Hematopoietic multipotent progenitor cell treated with erythropoietin and hydrocortisone succinate and interleukin-3 and kit ligand, for 17 days (in vitro differentiated cells): ENCODE measurements at regions not wholly inside any gene's neighbourhood (a gene's known extent, or its start where the extent isn't known, plus 50 kb on each side); places are given as distances from the start of the nearest gene placed in this dataset.

Experiments
- DNase-seq: peaks from one replicate; pipeline ENCODE4 v3.0.0-alpha.2; 2015; ENCODE audit warnings: low spot score

- DNase-seq, result no peak
Observed at GRCh38 chr4:19888587-19888986, 363.1 kb upstream of the SLIT2 start.

- no peak for DNase-seq
Observed at GRCh38 chr4:19883841-19884240, 367.9 kb upstream of the SLIT2 start.

GRCh38 chr4:19880206-19880605 is 371.5 kb upstream of the SLIT2 start:
- no peak for DNase-seq

GRCh38 chr4:19879330-19879729 is 372.4 kb upstream of the SLIT2 start:
- no peak for DNase-seq

- DNase-seq, result no peak
Observed at GRCh38 chr4:19857991-19858390, 393.7 kb upstream of the SLIT2 start.

- no peak for DNase-seq
Observed at GRCh38 chr4:19857380-19857779, 394.3 kb upstream of the SLIT2 start.

- DNase-seq, result no peak
Observed at GRCh38 chr4:19850909-19851308, 400.8 kb upstream of the SLIT2 start.

GRCh38 chr4:19844446-19844845 is 407.3 kb upstream of the SLIT2 start:
- no peak for DNase-seq

- no peak for DNase-seq
Observed at GRCh38 chr4:19842471-19842870, 409.2 kb upstream of the SLIT2 start.

- DNase-seq, result no peak
Observed at GRCh38 chr4:19838858-19839257, 412.8 kb upstream of the SLIT2 start.

GRCh38 chr4:19835429-19835828 is 416.3 kb upstream of the SLIT2 start:
- no peak for DNase-seq

GRCh38 chr4:19832411-19832810 is 419.3 kb upstream of the SLIT2 start:
- no peak for DNase-seq

GRCh38 chr4:19831644-19832285 is 419.9 kb upstream of the SLIT2 start:
- DNase-seq, result no peak

GRCh38 chr4:19829101-19829500 is 422.6 kb upstream of the SLIT2 start:
- DNase-seq, result no peak

GRCh38 chr4:19823781-19824180 is 427.9 kb upstream of the SLIT2 start:
- no peak for DNase-seq

- DNase-seq, result no peak
Observed at GRCh38 chr4:19819737-19820136, 432.0 kb upstream of the SLIT2 start.

- DNase-seq, result no peak
Observed at GRCh38 chr4:19809989-19810388, 441.7 kb upstream of the SLIT2 start.

GRCh38 chr4:19807505-19807904 is 444.2 kb upstream of the SLIT2 start:
- DNase-seq, result no peak

GRCh38 chr4:19806865-19807264 is 444.8 kb upstream of the SLIT2 start:
- DNase-seq, result no peak

- no peak for DNase-seq
Observed at GRCh38 chr4:19803406-19803805, 448.3 kb upstream of the SLIT2 start.

GRCh38 chr4:19793831-19794230 is 457.9 kb upstream of the SLIT2 start:
- DNase-seq, result no peak

- DNase-seq, result no peak
Observed at GRCh38 chr4:19791422-19792123, 460.1 kb upstream of the SLIT2 start.

GRCh38 chr4:19786616-19787015 is 465.1 kb upstream of the SLIT2 start:
- no peak for DNase-seq

- no peak for DNase-seq
Observed at GRCh38 chr4:19783667-19784223, 468.0 kb upstream of the SLIT2 start.
